ENCODE measurements at regions not wholly inside any gene's neighbourhood (a gene's known extent, or its start where the extent isn't known, plus 50 kb on each side); places are given as distances from the start of the nearest gene placed in this dataset.

- no peak for DNase-seq (ENCODE audit: low read depth in 1 of 2, low spot score in 1 of 2)
- FAIRE-seq: no peak
- ATAC-seq: no peak
- TF ChIP-seq HOXB5 (CRISPR knock-in tag; IDR thresholded peaks at IDR 0.05) (no peak), FOSB (CRISPR knock-in tag; IDR thresholded peaks at IDR 0.05) (no peak), GATA3 (IDR thresholded peaks at IDR 0.05; ENCODE audit: borderline replicate concordance) (no peak), CTCF (IDR thresholded peaks at IDR 0.05) (no peak), FOXS1 (CRISPR knock-in tag; IDR thresholded peaks at IDR 0.05) (no peak), CHD2 (IDR thresholded peaks at IDR 0.05; ENCODE audit: low read length, partially characterized antibody) (no peak), HEYL (CRISPR knock-in tag; IDR thresholded peaks at IDR 0.05) (no peak), ATOH8 (CRISPR knock-in tag; IDR thresholded peaks at IDR 0.05; ENCODE audit: low read depth) (no peak), CBX8 (IDR thresholded peaks at IDR 0.05) (no peak), NR3C1 (IDR thresholded peaks at IDR 0.05) (no peak), KDM5A (IDR thresholded peaks at IDR 0.05) (no peak)
- 38% methylated on average over 7 of the region's 8 CpGs for WGBS (ENCODE audit: missing lambda C conversion rate)
- no peak overlapping the region for H3K4me3 ChIP-seq
- H3K27ac ChIP-seq: no peak overlapping the region
- no peak overlapping the region for H3K4me2 ChIP-seq
- ChIA-PET CTCF (no interaction called here), POLR2A (no interaction called here)
- H3K4me1 ChIP-seq: no peaks in the 10 kb centered on the region
- H3K9me3 ChIP-seq: no peaks in the 10 kb centered on the region; the same call in 2 of the 3 replicates
These were observed 964.6 kb downstream of the SI start for GRCh38 chr3:164113371-164114332.

GRCh38 chr3:164096352-164096751 is 981.9 kb downstream of the SI start:
- TF ChIP-seq ELK1 (IDR thresholded peaks at IDR 0.05; ENCODE audit: low read depth, low read length) (no peak), CHD2 (IDR thresholded peaks at IDR 0.05; ENCODE audit: low read length, partially characterized antibody) (no peak), MAFK (IDR thresholded peaks at IDR 0.05; ENCODE audit: partially characterized antibody) (peak; percentile 80), JUN (IDR thresholded peaks at IDR 0.05) (no peak), RAD21 (conservative IDR thresholded peaks at IDR 0.05 in 1 of 2, IDR thresholded peaks at IDR 0.05 in 1 of 2) (no peak), HEYL (CRISPR knock-in tag; IDR thresholded peaks at IDR 0.05) (no peak), KDM1A (IDR thresholded peaks at IDR 0.05; ENCODE audit: low read depth) (no peak)
- no peak for ATAC-seq
- no peak for FAIRE-seq
- ChIA-PET POLR2A (no interaction called here), CTCF (no interaction called here)
- Histone ChIP-seq H3K4me1 (no peaks in the 10 kb centered on the region), H3K4me2 (no peak overlapping the region), H3K9me3 (0 out of 3 replicates have a peak, but pooled peaks cover 3% of the 10 kb centered on the region), H3K4me3 (no peak overlapping the region), H3K27ac (no peak overlapping the region)
- no peak for DNase-seq (ENCODE audit: low read depth in 1 of 2, low spot score in 1 of 2)

- POLR2A ChIA-PET: no interaction called here
- CTCF ChIA-PET: no interaction called here
- TF ChIP-seq MAZ (IDR thresholded peaks at IDR 0.05; ENCODE audit: borderline replicate concordance, low read depth, low read length) (no peak), HEYL (CRISPR knock-in tag; IDR thresholded peaks at IDR 0.05) (no peak), NR3C1 (IDR thresholded peaks at IDR 0.05) (no peak), HOXB5 (CRISPR knock-in tag; IDR thresholded peaks at IDR 0.05) (no peak), E2F6 (IDR thresholded peaks at IDR 0.05; ENCODE audit: borderline replicate concordance, low read depth) (no peak), REST (IDR thresholded peaks at IDR 0.05) (no peak), KDM5A (IDR thresholded peaks at IDR 0.05) (no peak), CTCF (IDR thresholded peaks at IDR 0.05) (no peak), RAD21 (conservative IDR thresholded peaks at IDR 0.05 in 1 of 2, IDR thresholded peaks at IDR 0.05 in 1 of 2) (no peak), HOXA7 (CRISPR knock-in tag; IDR thresholded peaks at IDR 0.05) (no peak), BHLHE40 (IDR thresholded peaks at IDR 0.05; ENCODE audit: low read depth, low read length) (no peak), CHD2 (IDR thresholded peaks at IDR 0.05; ENCODE audit: low read length, partially characterized antibody) (no peak)
- Histone ChIP-seq H3K4me2 (no peak overlapping the region), H3K9me3 (0 out of 3 replicates have a peak, but pooled peaks cover 3% of the 10 kb centered on the region), H3K27ac (no peak overlapping the region), H3K4me1 (no peaks in the 10 kb centered on the region), H3K4me3 (no peak overlapping the region)
- FAIRE-seq: no peak
- DNase-seq (ENCODE audit: low read depth in 1 of 2, low spot score in 1 of 2): no peak
- ATAC-seq: no peak
- WGBS (ENCODE audit: missing lambda C conversion rate): 27% methylated on average over 2 of the region's 2 CpGs
These were observed 982.3 kb downstream of the SI start for GRCh38 chr3:164095949-164096348.

Measured in A549 (cell line).